GM19193 (cell line): ENCODE measurements at regions not wholly inside any gene's neighbourhood (a gene's known extent, or its start where the extent isn't known, plus 50 kb on each side); places are given as distances from the start of the nearest gene placed in this dataset.

Experiments used
- POLR2A ChIP-seq: IDR thresholded peaks from 4 replicates; pipeline ENCODE4 v1.6.1; 2011; ENCODE audit not compliant: insufficient read depth, insufficient read length; ENCODE audit errors: extremely low read depth

DNA sequence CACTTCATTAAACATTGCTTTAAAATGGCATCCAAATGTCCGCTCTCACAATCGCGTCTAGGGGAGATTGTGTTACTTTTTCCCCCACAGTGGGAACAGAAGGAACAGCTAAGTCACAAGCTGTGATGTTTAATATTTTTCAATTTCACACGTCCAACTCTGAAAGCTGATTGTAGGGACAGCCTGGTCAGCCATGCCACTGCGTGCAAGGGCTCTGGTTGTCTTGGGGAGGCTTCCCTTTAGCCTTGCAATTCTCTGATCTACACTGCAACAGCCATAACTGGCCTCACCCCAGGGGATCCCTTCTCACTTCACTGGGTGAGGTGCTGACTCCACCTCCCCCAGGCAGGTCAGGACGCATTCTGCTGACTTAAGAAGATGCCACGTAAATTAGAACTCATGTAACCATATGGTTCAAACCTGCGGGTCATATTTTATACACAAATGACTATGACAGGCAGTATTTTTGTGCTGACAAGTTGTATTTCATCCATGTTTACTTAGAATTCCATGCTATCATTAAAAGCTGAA is 425.2 kb upstream of the NFE2L3 start:
- TF ChIP-seq POLR2A: no peak

DNA sequence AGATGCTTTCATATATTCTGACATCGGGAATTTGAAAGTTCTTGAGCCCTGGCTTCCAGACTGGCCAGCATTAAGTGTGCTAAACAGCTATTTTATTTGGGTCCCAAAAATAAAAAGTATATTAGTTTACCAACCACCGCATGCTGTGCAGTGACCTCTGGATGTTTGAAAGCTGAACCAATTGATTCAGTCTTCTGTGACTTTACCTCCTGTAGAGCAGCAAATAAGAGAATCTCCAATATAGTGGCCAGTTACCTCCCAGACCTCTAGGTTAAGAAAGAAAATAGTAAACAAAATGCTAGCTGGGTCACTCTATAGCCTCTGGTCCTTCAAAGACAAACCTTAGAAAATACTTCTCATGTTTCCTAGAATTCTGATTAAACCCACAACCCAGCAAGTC is 424.6 kb upstream of the NFE2L3 start:
- TF ChIP-seq POLR2A: no peak

DNA sequence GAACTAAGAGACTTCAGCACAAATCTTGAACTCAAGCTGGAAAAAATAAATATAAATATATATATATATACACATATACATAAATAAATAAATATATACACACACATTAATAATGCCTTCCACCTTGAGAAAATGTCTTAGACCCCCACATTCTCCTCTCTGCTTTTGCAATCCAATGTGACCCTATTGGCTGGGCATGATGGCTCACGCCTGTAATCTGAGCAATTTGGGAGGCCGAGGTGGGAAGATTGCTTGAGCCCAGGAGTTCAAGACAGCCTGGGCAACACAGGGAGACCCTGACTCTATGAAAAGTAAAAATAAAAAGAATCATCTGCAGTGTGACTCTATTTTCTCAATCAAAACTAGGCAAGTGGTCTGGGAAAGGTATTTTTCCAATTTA is 424.1 kb upstream of the NFE2L3 start:
- no peak for TF ChIP-seq POLR2A

DNA sequence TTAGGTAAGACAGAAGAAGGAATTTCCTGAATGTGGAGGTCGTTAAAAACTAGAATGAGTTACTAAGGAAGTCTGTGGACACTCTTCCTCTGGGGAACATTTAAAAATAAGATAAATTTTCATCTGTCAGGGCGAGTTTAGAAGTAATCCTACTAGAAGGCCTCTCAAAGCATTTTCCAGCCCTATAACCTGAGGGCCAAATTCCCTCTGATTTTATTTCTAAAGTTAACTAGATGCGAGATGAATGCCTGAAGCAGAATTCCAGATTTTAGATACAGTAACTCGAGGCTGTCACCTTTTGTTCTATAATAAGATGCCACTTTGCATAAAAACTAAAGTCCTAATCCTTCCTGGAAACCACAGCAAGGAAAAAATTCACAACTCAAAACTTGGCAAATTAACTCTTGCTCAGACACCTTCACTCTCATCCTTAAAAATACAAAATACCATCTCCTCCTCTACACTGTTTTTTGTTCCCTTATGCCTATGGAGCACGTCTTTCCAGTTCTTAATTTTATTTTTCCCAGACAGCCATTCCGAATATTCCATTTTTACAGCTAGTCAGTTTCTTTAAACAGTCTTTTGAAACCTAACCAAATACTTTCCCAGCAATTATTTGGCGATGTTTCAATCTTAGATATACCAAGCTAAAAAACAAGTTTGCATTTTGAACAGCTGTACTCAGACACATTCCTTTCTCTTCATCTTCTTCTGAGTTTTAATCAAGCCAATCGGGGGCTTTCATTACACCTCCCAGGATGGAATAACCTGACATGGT is 420.7 kb upstream of the NFE2L3 start:
- TF ChIP-seq POLR2A: no peak

DNA sequence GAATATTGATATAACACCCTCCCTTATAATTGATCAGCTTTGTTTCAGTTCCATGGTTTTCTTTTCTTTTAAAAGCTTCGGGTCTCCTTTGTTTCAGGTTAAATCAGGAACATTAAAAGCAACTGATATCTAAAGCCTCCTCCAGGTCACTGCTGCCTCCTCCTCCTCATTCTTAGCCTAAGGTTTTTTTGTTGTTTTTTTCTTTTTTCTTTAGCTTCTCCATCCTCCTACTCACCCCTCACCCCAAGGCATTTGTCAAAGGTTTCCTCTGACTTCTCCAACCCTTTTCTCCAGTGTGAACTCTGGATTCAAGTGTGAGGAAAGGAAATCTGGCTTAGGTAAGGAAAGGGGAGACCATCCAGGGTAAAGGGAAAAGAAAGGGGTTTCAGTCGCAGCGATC is 420.2 kb upstream of the NFE2L3 start:
- TF ChIP-seq POLR2A: no peak

DNA sequence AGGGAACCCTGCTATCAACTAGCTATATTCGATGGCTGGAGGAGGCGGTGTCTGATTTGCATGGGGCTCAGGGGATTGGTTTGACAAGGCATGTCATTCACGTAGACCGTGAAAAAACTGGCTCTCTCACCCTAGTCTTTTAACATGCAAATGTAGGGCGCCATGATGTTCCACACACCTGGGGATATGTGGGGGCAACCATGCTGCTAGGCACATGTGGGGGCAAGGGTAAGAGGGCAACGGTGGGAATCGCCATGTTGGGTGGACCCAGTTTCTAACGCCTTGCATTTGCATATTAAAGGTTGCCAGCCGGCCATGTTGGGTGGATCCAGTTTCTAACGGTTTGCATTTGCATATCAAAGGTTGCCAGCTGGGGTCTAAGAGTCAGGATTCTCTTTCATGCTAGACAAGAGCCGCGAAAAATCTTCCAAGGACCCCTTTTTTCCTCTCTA is 419.2 kb upstream of the NFE2L3 start:
- TF ChIP-seq POLR2A: no peak

DNA sequence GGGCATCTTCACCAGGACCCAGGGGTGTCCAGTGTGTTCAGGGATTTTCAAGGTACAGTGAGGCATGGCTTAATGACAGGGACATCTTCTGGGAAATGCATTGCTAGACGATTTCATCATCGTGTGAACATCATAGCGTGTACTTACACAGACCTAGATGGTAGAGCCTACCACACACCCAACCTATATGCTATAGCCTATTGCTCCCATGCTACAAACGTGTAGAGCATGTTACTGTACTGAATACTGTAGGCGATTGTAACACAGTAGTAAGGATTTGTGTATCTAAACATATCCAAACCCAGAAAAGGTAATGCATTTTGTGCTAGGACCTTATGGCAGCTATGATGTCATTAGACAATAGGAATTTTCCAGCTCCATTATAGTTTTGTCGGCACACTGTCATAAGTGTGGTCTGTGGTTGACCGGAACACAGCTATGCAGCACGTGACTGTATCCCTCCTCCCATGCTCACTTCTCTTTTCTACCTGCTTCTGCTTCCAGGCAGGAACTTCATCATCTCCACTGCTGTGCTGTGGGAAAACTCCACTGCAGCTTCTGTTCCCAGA is 416.2 kb upstream of the NFE2L3 start:
- no peak for TF ChIP-seq POLR2A

DNA sequence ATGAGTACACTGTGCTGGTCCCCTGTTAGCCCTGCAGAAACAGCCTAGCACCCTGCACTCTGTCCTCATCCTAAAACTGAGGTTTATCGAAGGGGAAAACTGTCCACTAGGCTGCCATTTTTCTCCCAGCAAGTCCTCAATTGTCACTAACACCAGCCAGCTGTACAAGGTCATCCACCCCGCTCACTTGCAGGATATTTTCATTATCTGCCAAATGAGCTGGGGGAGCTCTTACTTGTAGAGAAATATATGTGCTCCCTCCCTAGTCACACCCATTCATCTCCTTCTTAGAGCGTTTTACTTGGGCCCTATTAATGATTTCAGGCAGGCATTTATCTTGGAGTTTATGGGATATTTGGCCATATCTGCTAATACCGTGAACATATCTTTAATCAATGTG is 413.5 kb upstream of the NFE2L3 start:
- no peak for TF ChIP-seq POLR2A

DNA sequence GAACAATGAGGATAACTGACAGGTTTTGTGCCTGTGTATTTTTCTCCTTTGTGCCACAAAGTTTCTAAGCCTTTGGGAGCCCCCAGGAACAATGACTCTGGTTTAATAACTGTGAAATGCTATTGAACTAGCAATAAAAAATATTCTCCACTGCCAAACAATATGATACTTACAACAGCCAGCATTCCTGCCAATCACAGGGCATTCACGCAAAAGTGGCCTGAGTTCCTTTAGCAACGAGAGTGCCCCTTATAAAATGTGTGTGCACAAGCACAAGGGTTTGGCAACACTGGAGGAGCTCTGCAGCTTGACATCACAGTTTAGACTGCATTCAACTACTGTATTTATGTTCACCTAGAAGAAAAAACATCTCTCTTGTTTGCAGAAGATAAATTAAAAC is 412.9 kb upstream of the NFE2L3 start:
- TF ChIP-seq POLR2A: no peak

DNA sequence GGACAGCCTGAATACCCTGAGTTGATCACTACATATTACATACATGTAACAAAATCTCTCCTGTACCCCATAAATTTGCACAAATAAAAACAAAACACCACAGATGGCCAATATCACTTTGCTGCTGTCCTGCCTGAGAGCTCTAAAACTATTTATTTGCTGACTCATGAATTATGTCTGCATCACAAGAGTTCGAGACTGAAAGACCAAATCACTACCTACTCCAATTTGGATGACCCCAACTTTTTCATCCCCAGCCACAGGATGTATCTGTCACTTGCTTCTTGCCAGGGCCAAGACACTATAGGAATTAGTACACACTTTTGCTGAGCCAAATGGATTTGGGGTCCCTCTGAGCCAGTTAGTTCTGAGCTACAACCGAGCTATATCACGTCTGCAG is 409.7 kb upstream of the NFE2L3 start:
- no peak for TF ChIP-seq POLR2A

DNA sequence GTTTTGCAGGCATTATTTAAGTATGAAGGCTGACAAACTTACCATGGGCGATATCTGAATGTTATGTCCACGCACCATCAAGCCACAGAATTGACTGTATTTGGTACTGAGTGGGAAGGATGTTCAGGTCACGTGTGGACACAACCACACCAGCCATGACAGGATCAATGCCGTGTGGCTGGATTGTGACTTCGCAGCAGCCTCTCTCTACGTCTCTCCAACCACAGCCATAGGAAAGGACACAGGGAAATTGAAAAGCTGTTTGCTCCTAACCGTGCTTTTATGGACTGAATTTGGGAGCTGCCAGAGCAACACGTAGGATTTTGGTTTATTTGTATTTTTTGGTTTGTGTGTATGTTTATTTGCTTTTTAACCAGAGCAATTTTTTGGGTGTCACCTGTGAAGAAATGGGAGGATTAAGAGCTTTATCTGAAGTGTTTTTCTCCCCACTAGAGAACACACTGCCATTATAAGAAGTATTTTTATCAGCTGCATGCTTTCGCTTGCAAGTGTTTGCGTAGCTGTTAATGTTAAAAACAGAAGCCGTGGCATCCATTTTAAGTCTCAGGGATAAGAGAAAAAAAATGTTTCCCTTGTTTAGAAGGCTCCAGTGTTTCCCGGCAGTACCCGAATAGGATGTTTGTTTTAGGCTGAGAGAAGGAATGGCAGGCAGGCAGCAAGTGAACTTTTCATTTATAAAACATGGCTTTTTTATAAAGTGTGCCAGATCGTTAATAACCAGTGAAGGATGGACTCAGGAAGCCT is 401.1 kb upstream of the NFE2L3 start:
- no peak for TF ChIP-seq POLR2A

DNA sequence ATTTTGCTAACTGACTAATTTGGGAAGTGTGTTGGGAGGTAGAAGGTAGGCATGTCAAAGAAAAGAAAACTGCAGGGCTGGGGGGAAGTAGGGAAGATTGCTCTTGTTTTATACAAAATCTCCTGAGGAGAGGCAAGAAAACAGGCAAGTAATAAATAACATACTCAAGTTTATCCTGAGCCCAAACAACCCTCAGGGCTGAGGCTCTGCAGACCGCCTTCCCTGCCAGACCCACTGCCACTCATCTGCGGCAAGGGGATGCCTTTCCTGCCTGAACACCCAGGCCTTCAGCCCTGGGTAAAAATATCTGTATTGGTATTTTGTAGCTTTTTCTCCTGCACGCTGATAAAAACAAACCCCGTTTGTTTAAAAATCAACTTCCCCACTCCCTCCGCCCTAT is 399.8 kb upstream of the NFE2L3 start:
- no peak for TF ChIP-seq POLR2A

DNA sequence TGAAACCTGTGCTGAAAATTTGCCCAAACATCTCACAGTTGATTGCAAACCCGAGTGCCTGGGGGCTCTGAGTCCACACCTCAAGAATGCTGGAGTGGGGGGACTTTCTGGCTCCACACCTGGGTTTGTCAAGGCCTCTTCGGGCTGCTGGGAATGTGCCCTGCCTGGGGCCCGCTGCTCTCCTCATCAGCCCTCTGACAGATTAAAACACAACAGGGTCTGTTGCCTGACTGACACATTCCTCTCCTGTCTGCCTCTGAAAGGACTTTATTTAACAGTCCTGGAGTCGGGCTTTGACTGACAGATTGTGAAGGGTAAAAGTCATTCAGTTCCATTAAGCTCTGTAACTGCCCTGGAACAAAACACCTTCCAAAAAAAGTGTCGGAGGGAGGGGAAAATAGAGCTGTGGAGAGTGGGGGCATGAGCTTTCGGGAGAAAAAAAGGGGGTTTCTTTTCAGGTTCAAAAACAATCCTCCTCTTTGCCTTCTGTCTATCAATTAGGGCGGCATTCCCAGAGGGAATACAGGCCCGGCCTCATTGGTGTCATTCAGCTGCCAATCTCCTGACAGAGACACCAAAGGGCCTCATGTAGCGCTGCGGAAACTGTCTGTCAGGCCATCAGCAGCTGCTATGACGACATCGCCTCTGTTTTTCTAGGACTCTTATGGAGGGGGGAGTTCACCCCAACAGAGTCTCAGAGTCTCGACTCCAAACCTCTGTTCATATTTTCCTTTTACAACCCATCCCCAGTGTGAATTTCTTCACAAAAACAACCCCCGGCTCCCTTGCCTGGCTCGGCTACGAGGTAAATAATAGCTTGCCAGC is 398.8 kb upstream of the NFE2L3 start:
- TF ChIP-seq POLR2A: no peak

DNA sequence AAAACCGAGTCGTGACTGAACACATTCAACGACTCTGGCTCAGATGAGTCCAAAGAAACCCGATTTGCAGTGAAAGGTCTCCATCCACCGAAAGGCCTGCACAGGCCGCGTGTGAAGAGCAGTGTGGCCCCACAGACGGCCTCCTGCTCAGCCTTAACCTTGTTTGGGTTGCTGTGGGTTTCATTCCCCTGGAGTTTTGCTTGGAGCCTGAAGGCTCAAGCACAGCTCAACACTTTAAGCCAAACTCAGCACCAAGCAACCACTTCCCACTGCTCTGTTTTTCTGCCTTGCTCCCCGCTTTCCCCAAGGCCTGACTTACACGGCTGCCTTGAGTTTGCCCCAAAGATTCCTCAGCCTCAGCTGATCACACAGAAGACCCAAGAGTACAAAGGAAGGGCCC is 398.2 kb upstream of the NFE2L3 start:
- TF ChIP-seq POLR2A: no peak

DNA sequence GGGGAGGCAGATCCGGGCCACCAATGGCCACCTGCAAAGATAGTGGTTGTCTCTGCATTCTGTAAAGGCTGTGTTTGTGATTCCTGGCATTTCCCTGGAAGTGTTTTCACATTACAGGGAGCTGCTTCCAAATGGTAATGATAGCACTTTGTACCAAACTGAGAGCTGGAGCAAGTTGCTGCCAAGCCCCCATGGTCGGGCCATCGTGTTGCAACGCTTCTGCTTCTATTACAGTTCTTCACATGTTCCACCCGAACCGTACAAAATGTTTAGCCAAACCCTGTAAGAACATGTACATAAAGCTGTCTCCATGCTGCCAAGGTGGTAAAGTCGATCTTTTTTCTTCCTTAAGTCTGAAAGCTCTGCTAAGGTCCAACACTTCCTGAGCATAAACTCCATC is 397.7 kb upstream of the NFE2L3 start:
- TF ChIP-seq POLR2A: no peak
